Kidney (tissue), 13 donors: ENCODE measurements at regions not wholly inside any gene's neighbourhood (a gene's known extent, or its start where the extent isn't known, plus 50 kb on each side); places are given as distances from the start of the nearest gene placed in this dataset.

ENCODE experiments used
- DNase-seq, 5 donors: peaks; one replicate each; pipeline ENCODE4 v3.0.0-alpha.2; 2013 to 2020
- FAIRE-seq: peaks from 2 replicates; lab custom pipeline; 2012; peaks lifted over from hg19 to GRCh38; lab: Jason Lieb, UNC
- H3K27ac ChIP-seq, 2 donors: one replicate each; pipeline ENCODE4 v1.7.0; 2013; ENCODE audit warnings: low read depth in 2 of 2, low read length in 2 of 2, inconsistent platforms in 1 of 2
- H3K27me3 ChIP-seq: one replicate; pipeline ENCODE4 v1.7.1; 2013; ENCODE audit warnings: low read length, inconsistent platforms; ENCODE audit not compliant: control insufficient read depth, insufficient read depth
- H3K36me3 ChIP-seq, 3 donors: one replicate each; pipeline versions ENCODE4 v1.7.0 to v1.7.1; 2013; ENCODE audit warnings: low read length in 3 of 3, control low read depth in 1 of 3, inconsistent platforms in 1 of 3; ENCODE audit not compliant: insufficient read depth in 3 of 3, control insufficient read depth in 2 of 3
- H3K4me1 ChIP-seq, 3 donors: one replicate each; pipeline versions ENCODE4 v1.7.0 to v1.7.1; 2013; ENCODE audit warnings: low read length in 3 of 3, inconsistent platforms in 1 of 3, low read depth in 1 of 3; ENCODE audit not compliant: control insufficient read depth in 2 of 3, insufficient read depth in 2 of 3
- H3K4me3 ChIP-seq, 3 donors: one replicate each; pipeline versions ENCODE4 v1.7.0 to v1.8.1; 2013; ENCODE audit warnings: low read length in 3 of 3, control low read depth in 1 of 3, inconsistent platforms in 1 of 3
- H3K9ac ChIP-seq, 3 donors: one replicate each; pipeline versions ENCODE4 v1.7.0 to v1.7.1; 2013; ENCODE audit warnings: low read length in 3 of 3, control low read depth in 1 of 3, inconsistent platforms in 1 of 3
- H3K9me3 ChIP-seq, 3 donors: one replicate each; pipeline versions ENCODE4 v1.7.0 to v1.7.1; 2013; ENCODE audit warnings: low read length in 3 of 3, control low read depth in 1 of 3, inconsistent platforms in 1 of 3; ENCODE audit not compliant: control insufficient read depth in 2 of 3, insufficient read depth in 1 of 3
- CTCF ChIP-seq: IDR thresholded peaks from 3 replicates; pipeline ENCODE4 v1.5.1; 2012; ENCODE audit warnings: mild to moderate bottlenecking, moderate library complexity, borderline replicate concordance; ENCODE audit not compliant: insufficient read depth; ENCODE audit errors: extremely low read depth
- intact Hi-C: fragments of 100-400 bp; cut with DNase I; formaldehyde crosslinking; loops from one replicate; pipeline ENCODE4 v1.11.1; 2022
- donor health status: control.
- donor health status: control.
- donor health status: control.
- donor health status: control.
- donor health status: control.
- donor health status: DM: yes; HTN: yes; CAD: no.
- donor health status: Normal renal cell carcinoma (clear cell type).

DNA sequence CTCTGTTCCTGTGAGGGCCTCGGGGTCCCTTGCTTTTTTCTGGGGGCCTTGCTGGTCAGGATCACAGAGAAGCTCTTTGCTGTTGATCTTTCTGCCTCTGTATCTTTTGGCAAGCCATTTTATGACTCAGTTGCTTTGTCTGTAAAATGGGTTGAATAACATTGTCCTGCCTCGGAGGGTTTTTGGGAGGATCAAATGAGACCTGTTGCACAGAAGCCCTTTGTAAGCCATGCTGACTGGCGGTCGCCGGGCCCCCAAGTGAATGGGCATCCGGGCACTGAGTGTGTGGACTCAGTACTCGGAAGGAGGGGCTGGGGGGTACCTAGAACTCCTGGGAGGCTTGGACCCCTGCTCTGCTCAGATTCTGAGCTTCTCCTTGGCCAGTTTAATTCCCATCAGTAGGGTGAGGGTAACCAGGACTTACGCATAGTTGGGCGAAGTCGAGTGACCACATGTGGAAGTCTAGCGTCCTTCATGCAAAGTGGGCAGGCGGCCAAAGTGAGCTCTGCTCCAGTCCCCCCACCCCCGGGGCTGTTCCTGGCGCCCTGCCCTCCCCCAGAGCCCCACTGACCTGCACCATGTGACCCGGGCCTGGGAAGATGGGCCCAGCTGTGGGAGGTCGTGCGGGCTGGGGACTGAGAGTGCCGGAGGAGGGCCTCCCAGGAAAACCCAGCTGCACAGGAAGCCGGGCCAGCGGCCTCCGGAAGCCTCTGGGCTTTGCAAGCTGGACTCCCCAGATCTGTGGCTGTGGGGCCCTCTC lies 284.0 kb downstream of the SEC14L1 start:
- TF ChIP-seq CTCF, result no peak
- Histone ChIP-seq H3K4me3 (no peak overlapping the region), H3K36me3 (no peaks in the 10 kb centered on the region), H3K4me1 (peaks cover 5 to 77% (median 43%) of the 10 kb centered on the region in 3 donors), H3K27ac (peak overlapping the region; percentile 69 to 83), H3K9me3 (no peaks in the 10 kb centered on the region), H3K27me3 (no peaks in the 10 kb centered on the region), H3K9ac (peak overlapping the region in 1 of 3 donors; percentile 47)
- FAIRE-seq, result no peak
- peak; percentile 87 to 98 (median 93) for DNase-seq
- intact Hi-C loops, result no loop called here

DNA sequence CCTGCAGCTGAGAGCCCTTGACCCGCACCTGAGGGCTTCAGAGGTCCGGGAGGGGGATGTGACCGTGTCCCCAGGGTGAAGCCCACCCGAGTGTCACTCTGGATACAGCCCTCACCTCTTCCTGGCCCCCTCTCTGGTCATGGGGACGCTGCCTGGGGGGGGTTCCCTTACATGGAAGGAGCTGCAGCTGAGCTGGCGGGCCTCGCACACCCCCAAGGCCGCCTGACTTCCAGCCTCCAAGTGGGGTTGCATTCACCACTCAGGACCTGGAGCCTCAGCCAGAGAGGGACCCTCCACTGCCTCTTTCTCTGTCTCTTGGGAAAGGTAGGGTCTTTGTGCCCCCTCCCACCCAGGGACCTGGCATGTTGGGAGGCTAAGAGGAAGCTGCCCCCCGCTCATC lies 284.6 kb downstream of the SEC14L1 start:
- H3K4me1 ChIP-seq, result peaks cover 5 to 75% (median 47%) of the 10 kb centered on the region in 3 donors
- FAIRE-seq, result no peak
- H3K27me3 ChIP-seq, result no peaks in the 10 kb centered on the region
- peak overlapping the region; percentile 57 to 83 for H3K27ac ChIP-seq
- intact Hi-C loops, result no loop called here
- H3K4me3 ChIP-seq, result no peak overlapping the region
- TF ChIP-seq CTCF, result no peak
- DNase-seq, result no peak
- H3K36me3 ChIP-seq, result no peaks in the 10 kb centered on the region
- H3K9me3 ChIP-seq, result no peaks in the 10 kb centered on the region
- H3K9ac ChIP-seq, result peak overlapping the region in 1 of 3 donors; percentile 46

DNA sequence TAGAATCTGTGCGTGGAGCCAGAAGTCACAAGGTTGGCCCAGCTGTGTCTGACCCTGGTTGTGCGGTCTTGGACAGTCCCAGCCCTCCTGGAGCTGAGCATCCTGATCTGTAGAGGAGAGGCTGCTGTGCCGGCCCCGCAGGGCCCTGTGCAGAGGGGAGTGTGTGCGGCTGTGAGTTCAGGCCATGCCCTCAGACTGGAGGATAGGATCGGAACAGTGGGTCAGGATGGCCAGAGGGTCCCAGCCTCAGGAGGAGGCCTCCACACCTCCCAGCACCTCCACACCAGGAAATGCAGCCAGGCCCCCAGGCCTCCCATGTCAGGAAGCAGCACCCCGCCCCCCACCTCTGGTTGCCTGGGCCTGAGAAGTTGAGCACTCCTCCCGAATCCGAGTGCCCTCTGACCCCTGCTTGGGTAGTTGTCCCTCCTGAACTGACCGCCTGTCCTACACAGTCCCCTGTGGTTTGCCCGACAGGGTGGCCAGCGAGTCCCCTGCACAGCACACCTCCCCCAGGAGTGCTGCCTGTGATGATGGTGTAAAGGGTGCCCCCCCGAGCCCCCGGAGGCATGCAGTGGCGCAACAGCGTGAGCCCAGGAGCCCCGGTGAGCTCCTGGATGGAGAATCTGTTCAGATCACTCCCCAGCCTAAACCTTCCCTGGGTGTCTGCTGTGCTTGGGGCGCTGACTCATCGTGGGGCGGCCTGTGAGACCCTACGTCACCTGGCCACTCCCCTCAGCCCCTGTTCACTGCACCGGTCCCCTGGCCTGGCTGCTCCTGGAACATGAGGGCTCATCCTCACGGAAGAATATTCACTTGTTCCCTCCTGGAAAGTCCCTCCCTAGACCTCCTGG lies 285.2 kb downstream of the SEC14L1 start:
- Histone ChIP-seq H3K4me3 (no peak overlapping the region), H3K27ac (peak overlapping the region; percentile 57 to 83), H3K27me3 (no peaks in the 10 kb centered on the region), H3K9ac (no peak overlapping the region), H3K36me3 (no peaks in the 10 kb centered on the region), H3K9me3 (no peaks in the 10 kb centered on the region), H3K4me1 (peaks cover 3 to 74% (median 43%) of the 10 kb centered on the region in 3 donors)
- DNase-seq (no peak), FAIRE-seq (no peak)
- no peak for TF ChIP-seq CTCF
- intact Hi-C loops, result no loop called here
